ENCODE measurements at regions not wholly inside any gene's neighbourhood (a gene's known extent, or its start where the extent isn't known, plus 50 kb on each side); places are given as distances from the start of the nearest gene placed in this dataset.

DNA sequence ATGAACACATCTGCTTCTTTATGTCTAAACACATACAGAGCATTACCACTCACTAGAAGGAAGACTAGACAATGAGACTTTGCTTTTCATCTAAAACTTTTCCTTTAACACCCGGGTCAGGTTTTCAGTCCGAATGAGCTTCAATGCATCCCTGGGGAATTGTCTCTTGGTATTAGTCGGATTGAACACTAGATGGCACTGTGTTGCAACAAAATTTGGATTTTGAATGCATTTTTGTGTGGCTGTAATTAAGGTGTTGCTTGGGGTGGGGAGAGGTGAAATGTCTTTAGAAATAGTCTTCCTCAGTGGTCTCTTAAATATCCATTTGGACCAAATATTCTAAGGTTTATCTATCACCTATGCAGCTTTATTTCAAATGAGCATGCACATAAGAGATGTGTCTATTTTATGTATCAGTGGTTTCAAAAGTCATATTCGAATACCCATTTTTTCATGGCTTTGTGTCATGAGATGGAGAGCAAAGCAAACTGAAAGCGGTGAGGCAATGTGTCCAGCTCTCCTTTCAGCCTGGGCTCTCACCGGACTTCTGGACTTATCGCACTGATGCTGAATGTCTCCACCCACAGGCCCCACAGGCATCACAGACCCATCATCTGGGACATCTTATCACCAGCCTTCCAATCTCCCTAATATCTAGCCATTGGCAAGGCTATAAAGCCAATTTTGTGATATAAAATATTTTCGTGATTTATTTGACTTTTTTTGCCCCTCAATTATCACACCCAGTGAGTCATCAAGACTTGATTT, 510.3 kb downstream of the RNF144A start:
- TF ChIP-seq, protein P1, sequence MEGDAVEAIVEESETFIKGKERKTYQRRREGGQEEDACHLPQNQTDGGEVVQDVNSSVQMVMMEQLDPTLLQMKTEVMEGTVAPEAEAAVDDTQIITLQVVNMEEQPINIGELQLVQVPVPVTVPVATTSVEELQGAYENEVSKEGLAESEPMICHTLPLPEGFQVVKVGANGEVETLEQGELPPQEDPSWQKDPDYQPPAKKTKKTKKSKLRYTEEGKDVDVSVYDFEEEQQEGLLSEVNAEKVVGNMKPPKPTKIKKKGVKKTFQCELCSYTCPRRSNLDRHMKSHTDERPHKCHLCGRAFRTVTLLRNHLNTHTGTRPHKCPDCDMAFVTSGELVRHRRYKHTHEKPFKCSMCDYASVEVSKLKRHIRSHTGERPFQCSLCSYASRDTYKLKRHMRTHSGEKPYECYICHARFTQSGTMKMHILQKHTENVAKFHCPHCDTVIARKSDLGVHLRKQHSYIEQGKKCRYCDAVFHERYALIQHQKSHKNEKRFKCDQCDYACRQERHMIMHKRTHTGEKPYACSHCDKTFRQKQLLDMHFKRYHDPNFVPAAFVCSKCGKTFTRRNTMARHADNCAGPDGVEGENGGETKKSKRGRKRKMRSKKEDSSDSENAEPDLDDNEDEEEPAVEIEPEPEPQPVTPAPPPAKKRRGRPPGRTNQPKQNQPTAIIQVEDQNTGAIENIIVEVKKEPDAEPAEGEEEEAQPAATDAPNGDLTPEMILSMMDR (IDR thresholded peaks at IDR 0.05; ENCODE audit: low read length), result peak; percentile 63
- TF ChIP-seq EZH2 (optimal IDR thresholded peaks at IDR 0.05; ENCODE audit: low read depth, low read length) (no peak), EZH2phosphoT487 (IDR thresholded peaks at IDR 0.05; ENCODE audit: low read length) (no peak)
